Activated naive CD8-positive, alpha-beta T cell treated with anti-CD3 and anti-CD28 coated beads, Interleukin-2, amount 50 U/mL, for 24 hours (primary cell): ENCODE measurements at regions not wholly inside any gene's neighbourhood (a gene's known extent, or its start where the extent isn't known, plus 50 kb on each side); places are given as distances from the start of the nearest gene placed in this dataset.

Experiments used
- ATAC-seq: fragments of 150-1000 bp; cut with Tn5 transposase; one replicate; pipeline ENCODE4 v1.10.0; 2021
- DNase-seq: peaks from one replicate; pipeline ENCODE4 v3.0.0; 2021
- H3K27ac Mint-ChIP-seq: one replicate; pipeline ENCODE4 v1.8.0; 2021; ENCODE audit warnings: mild to moderate bottlenecking, mixed read lengths
- H3K27me3 Mint-ChIP-seq: one replicate; pipeline ENCODE4 v1.8.0; 2021; ENCODE audit warnings: mixed read lengths
- H3K36me3 Mint-ChIP-seq: one replicate; pipeline ENCODE4 v1.8.0; 2021; ENCODE audit warnings: low read depth, mixed read lengths
- H3K4me1 Mint-ChIP-seq: one replicate; pipeline ENCODE4 v1.8.0; 2021; ENCODE audit warnings: mixed read lengths
- H3K4me3 Mint-ChIP-seq: one replicate; pipeline ENCODE4 v1.8.0; 2021; ENCODE audit warnings: mild to moderate bottlenecking, moderate library complexity, mixed read lengths
- H3K9me3 Mint-ChIP-seq: one replicate; pipeline ENCODE4 v1.8.0; 2021; ENCODE audit warnings: mixed read lengths

DNA sequence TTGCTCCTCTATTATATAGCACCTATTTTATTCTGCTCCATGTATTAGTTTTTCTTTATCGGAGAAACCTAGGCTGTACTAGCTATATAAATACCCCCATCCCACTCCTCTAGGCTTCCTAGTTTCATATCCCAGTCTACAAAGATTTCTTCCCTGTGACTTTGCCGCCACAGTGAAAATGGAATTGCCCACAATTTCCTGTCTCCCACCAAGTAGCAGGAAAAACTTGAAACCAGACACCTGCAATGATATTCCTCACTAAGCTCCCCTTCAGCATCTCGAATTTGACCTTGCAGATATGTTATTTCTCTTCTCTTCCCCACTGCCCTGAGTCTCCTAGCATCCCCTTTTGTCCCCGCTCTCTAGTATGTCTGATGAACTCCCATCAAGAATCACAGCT lies 685.8 kb upstream of the CCDC54 start:
- H3K9me3 Mint-ChIP-seq, result no peaks in the 10 kb centered on the region
- H3K4me3 Mint-ChIP-seq, result no peak overlapping the region
- H3K4me1 Mint-ChIP-seq, result no peaks in the 10 kb centered on the region
- H3K27me3 Mint-ChIP-seq, result peaks cover 5% of the 10 kb centered on the region
- no peak for ATAC-seq
- H3K27ac Mint-ChIP-seq, result no peak overlapping the region
- DNase-seq, result no peak
- H3K36me3 Mint-ChIP-seq, result no peaks in the 10 kb centered on the region

DNA sequence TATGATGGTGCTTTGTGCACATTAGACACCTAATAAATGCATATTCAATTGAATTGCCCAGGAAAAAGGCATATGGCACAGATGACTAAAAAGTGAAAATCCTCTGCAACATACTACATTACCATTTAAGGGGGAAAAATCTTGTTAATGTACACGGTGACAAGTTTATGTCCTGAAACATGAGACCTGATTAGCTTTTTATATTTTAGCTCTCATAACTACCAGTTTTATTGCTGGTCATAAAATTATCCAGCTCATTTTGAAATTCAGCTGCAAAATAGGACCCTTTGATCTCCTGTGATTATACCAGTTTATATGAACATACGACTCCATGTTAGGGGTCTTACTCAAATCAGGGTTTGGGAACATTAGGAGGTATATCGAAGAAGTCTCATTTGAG lies 684.6 kb upstream of the CCDC54 start:
- H3K9me3 Mint-ChIP-seq, result no peaks in the 10 kb centered on the region
- no peak for ATAC-seq
- DNase-seq, result no peak
- H3K4me1 Mint-ChIP-seq, result no peaks in the 10 kb centered on the region
- no peak overlapping the region for H3K4me3 Mint-ChIP-seq
- no peaks in the 10 kb centered on the region for H3K36me3 Mint-ChIP-seq
- no peak overlapping the region for H3K27ac Mint-ChIP-seq
- H3K27me3 Mint-ChIP-seq, result peaks cover 5% of the 10 kb centered on the region

DNA sequence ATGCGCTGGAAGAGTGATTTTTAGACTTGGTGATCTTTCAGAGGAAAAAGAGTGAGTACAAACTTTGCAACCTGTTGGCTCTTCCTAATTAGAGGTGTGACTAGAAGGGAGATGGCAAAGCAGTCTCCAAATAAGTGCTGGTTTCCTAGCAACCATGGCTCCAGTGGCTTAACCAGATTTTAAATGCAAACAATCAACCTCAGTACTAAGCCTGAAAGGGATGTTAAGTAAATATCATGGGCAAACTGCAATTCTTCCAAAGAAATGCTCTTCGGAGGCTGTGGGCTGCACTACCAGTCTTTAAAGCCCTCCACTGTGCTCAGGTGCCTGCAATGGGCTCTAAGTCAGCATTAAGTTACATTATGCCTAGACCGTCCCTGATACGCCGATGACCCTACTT lies 678.1 kb upstream of the CCDC54 start:
- no peak for ATAC-seq
- Mint-ChIP-seq H3K4me1 (no peaks in the 10 kb centered on the region), H3K9me3 (no peaks in the 10 kb centered on the region), H3K36me3 (no peaks in the 10 kb centered on the region), H3K27ac (no peak overlapping the region), H3K27me3 (no peaks in the 10 kb centered on the region), H3K4me3 (no peak overlapping the region)
- DNase-seq, result no peak

DNA sequence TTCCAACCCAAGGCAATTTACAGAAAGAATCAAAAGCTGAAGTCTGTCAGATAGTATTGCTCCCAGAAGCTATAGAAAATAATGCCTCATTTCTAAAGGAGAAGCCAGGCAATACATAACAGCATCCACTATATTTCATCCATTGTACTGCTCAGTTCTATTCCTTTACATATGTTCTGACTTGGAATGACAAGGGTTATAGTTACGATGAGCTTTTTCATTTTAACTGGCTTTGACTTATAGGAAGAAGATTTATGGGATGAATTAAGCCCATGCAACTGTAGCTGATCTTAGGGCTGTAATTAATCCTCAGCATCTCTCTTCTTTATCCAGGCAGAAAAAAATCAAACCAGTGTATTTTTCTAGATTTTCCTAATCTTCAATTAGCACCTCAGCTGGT lies 676.3 kb upstream of the CCDC54 start:
- DNase-seq (no peak), ATAC-seq (no peak)
- Mint-ChIP-seq H3K4me3 (no peak overlapping the region), H3K4me1 (no peaks in the 10 kb centered on the region), H3K36me3 (no peaks in the 10 kb centered on the region), H3K27ac (no peak overlapping the region), H3K9me3 (no peaks in the 10 kb centered on the region), H3K27me3 (no peaks in the 10 kb centered on the region)

- H3K36me3 Mint-ChIP-seq, result no peaks in the 10 kb centered on the region
- no peak for DNase-seq
- no peak for ATAC-seq
- no peaks in the 10 kb centered on the region for H3K9me3 Mint-ChIP-seq
- no peaks in the 10 kb centered on the region for H3K27me3 Mint-ChIP-seq
- no peak overlapping the region for H3K4me3 Mint-ChIP-seq
- H3K4me1 Mint-ChIP-seq, result no peaks in the 10 kb centered on the region
- H3K27ac Mint-ChIP-seq, result no peak overlapping the region
Measured at GRCh38 chr3:106703524-106703923, 673.7 kb upstream of the CCDC54 start.

DNA sequence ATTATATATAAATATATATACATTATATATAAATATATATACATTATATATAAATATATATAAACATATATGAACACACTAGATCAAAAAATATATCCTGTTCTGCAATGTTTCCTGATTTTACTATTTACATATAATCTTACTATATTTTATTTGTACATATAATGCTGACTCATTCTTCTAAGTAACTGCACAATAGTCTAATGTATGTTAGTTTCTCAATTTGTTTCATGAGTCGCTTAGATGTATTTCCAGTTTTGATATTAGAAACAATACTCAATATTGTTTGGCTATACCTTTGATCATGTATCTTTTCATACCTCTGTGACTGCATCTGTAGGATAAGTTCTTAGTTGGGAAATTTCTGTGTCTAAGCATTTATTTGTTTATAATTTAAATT lies 669.9 kb upstream of the CCDC54 start:
- no peaks in the 10 kb centered on the region for H3K36me3 Mint-ChIP-seq
- no peak for ATAC-seq
- H3K4me3 Mint-ChIP-seq, result no peak overlapping the region
- no peak overlapping the region for H3K27ac Mint-ChIP-seq
- H3K9me3 Mint-ChIP-seq, result no peaks in the 10 kb centered on the region
- no peaks in the 10 kb centered on the region for H3K4me1 Mint-ChIP-seq
- no peaks in the 10 kb centered on the region for H3K27me3 Mint-ChIP-seq
- no peak for DNase-seq

DNA sequence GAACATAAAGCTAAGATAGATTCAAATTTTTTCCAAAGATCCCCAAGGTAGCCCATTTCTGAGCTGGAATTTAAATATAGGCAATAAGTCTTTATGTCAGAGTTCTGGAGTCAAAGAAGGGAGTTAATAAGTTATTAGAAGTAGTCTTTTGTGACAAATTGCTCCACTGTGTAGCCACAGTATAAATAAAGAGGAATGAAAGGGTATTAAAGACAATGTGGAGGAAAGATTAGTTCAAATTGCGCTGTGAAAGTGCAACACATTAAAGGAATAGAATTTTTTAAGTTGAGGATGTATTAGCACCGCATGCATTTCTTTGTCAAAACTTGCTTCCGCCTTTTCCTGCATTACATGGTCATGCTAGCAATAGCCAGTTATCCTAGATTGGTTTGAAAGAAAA lies 666.6 kb upstream of the CCDC54 start:
- H3K27ac Mint-ChIP-seq, result no peak overlapping the region

DNA sequence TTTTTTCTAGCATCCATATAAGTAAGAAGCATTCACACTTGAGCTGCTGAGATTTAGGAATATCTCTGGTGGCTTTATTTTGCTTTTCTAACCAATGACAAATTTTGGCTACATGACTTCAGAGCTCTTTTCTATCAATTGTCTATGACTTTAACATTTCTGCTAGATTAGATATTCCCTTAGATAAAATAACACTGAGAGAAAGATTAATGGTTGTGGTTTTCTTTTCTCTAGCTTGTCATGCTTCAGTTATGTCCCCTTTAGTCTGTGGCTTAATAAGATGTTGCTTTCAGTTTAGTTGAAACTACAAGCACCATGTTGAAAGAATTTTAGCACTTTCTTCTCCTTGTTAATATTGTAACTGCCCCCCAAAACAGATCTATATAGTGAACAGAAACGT lies 665.6 kb upstream of the CCDC54 start:
- Mint-ChIP-seq H3K4me3 (no peak overlapping the region), H3K36me3 (no peaks in the 10 kb centered on the region), H3K27ac (no peak overlapping the region), H3K4me1 (no peaks in the 10 kb centered on the region), H3K9me3 (no peaks in the 10 kb centered on the region), H3K27me3 (peaks cover 1% of the 10 kb centered on the region)
- ATAC-seq (no peak), DNase-seq (no peak)

More for the DNA sequence above, 666.6 kb upstream of the CCDC54 start:
- Mint-ChIP-seq H3K9me3 (no peaks in the 10 kb centered on the region), H3K27me3 (peaks cover 1% of the 10 kb centered on the region), H3K4me1 (no peaks in the 10 kb centered on the region), H3K4me3 (no peak overlapping the region), H3K36me3 (no peaks in the 10 kb centered on the region)
- DNase-seq (no peak), ATAC-seq (no peak)

DNA sequence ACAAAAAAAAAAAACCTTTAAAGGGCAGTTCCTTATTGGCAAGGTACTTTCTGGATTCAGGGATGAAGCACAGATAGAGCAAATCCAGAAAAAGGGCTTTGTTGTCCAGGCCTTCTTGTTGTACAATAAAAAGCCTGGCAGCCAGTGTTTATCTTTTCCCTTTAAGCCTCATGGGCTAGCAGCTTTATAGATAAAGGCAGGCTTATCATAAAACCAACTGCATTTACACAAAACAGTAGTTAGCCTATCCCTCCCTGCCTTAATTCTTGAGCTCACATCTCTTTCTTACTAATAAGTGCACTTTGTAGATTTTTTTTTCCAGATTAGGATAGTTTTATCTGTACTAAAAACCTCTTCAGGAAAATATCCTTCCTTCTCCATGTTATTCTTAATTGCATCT lies 662.8 kb upstream of the CCDC54 start:
- peaks cover 4% of the 10 kb centered on the region for H3K27me3 Mint-ChIP-seq
- DNase-seq (no peak), ATAC-seq (no peak)
- H3K27ac Mint-ChIP-seq, result no peak overlapping the region
- no peaks in the 10 kb centered on the region for H3K9me3 Mint-ChIP-seq
- no peaks in the 10 kb centered on the region for H3K4me1 Mint-ChIP-seq
- no peak overlapping the region for H3K4me3 Mint-ChIP-seq
- no peaks in the 10 kb centered on the region for H3K36me3 Mint-ChIP-seq

DNA sequence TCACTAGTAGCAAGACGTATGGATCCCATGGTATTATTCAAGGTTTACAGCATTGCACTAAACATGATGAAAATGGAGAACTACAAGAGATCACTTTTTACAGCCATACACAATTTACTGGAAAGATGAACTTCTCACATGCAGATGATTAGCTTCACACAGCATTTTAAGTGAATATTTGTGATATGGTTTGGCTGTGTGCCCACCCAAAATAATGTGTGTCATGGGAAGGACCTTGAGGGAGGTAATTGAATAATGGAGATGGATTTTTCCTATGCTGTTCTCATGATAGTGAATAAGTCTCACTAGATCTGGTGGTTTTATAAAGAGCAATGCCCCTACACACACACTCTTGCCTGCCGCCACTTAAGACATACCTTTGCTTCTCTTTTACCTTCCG lies 662.0 kb upstream of the CCDC54 start:
- Mint-ChIP-seq H3K4me3 (no peak overlapping the region), H3K9me3 (no peaks in the 10 kb centered on the region), H3K27me3 (peaks cover 4% of the 10 kb centered on the region), H3K36me3 (no peaks in the 10 kb centered on the region), H3K4me1 (no peaks in the 10 kb centered on the region), H3K27ac (no peak overlapping the region)
- DNase-seq (no peak), ATAC-seq (no peak)

DNA sequence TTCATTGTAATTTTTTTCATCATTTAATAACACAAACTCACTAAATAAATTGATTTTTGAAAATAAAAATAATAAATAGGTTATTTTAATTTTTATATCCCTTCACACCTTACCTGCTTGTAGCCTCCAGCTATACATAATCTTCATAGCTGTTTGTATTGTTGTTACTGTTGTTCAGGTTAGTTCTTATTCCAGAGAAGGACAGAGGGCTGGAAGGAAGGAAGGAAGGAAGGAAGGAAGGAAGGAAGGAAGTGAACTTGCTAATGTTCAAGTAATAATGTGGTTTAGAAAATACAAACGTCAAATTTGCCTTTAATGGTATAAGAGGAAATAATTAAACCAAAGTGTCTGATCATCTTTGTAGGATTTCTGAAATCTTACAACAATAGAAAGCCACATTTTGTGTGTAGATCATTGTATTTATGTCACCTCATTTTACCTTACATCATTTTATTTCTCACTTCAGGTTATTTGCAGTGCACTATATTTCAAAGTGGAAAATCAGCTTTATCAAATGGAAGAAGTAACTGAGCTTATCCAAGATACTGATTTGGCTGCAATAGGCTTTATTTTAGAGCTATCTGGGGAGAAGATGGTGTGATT lies 660.0 kb upstream of the CCDC54 start:
- Mint-ChIP-seq H3K27ac (no peak overlapping the region), H3K27me3 (peaks cover 4% of the 10 kb centered on the region), H3K4me1 (no peaks in the 10 kb centered on the region), H3K9me3 (no peaks in the 10 kb centered on the region), H3K36me3 (no peaks in the 10 kb centered on the region), H3K4me3 (no peak overlapping the region)
- ATAC-seq (no peak), DNase-seq (no peak)

DNA sequence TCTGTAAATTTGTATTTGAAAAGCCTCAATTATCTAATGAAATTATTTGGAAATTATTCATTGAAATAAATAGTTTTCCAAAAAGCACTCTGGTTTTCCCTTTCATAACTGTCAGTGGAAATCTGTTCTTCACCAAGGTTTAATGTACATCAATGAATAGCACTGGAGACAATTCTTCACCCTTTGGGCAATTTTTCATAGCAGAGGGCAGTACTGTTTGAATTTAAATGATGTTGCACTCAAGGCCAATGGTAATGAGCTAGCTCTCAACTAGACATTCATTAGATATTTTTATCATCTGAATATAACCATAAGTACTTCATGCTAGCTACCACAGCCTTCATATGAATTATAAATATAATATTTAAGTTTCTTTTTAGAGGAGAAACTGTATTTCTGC lies 658.2 kb upstream of the CCDC54 start:
- Mint-ChIP-seq H3K27me3 (peaks cover 4% of the 10 kb centered on the region), H3K9me3 (no peaks in the 10 kb centered on the region), H3K4me3 (no peak overlapping the region), H3K27ac (no peak overlapping the region), H3K36me3 (no peaks in the 10 kb centered on the region), H3K4me1 (no peaks in the 10 kb centered on the region)
- DNase-seq, result no peak
- no peak for ATAC-seq

- DNase-seq (no peak), ATAC-seq (no peak)
- no peaks in the 10 kb centered on the region for H3K36me3 Mint-ChIP-seq
- H3K4me3 Mint-ChIP-seq, result no peak overlapping the region
- H3K4me1 Mint-ChIP-seq, result no peaks in the 10 kb centered on the region
- no peak overlapping the region for H3K27ac Mint-ChIP-seq
- no peaks in the 10 kb centered on the region for H3K9me3 Mint-ChIP-seq
- peaks cover 4% of the 10 kb centered on the region for H3K27me3 Mint-ChIP-seq
Measured at GRCh38 chr3:106719583-106719982, 657.7 kb upstream of the CCDC54 start.

- Mint-ChIP-seq H3K9me3 (no peaks in the 10 kb centered on the region), H3K4me3 (no peak overlapping the region), H3K27ac (no peak overlapping the region), H3K4me1 (no peaks in the 10 kb centered on the region), H3K27me3 (peaks cover 3% of the 10 kb centered on the region), H3K36me3 (no peaks in the 10 kb centered on the region)
- DNase-seq, result no peak
- ATAC-seq, result no peak
Measured at GRCh38 chr3:106720510-106720909, 656.7 kb upstream of the CCDC54 start.

GRCh38 chr3:106725566-106725965 lies 651.7 kb upstream of the CCDC54 start:
- Mint-ChIP-seq H3K4me3 (no peak overlapping the region), H3K36me3 (no peaks in the 10 kb centered on the region), H3K27me3 (no peaks in the 10 kb centered on the region), H3K9me3 (no peaks in the 10 kb centered on the region), H3K27ac (no peak overlapping the region), H3K4me1 (no peaks in the 10 kb centered on the region)
- no peak for ATAC-seq
- DNase-seq, result no peak
